GM19452 (cell line): ENCODE measurements at regions not wholly inside any gene's neighbourhood (a gene's known extent, or its start where the extent isn't known, plus 50 kb on each side); places are given as distances from the start of the nearest gene placed in this dataset.
"Not testable (repeated sequence)": the region's sequence is repeated elsewhere in the genome, so short reads cannot be mapped to it uniquely, and the experiment has no call there.

Experiments
- ATAC-seq: cut with Tn5 transposase; IDR thresholded peaks from one replicate; pipeline ENCODE4 v1.9.1; 2021; ENCODE audit not compliant: unreplicated experiment

GRCh38 chrX:117510453-117510852 lies 606.2 kb downstream of the KLHL13 start:
- ATAC-seq, result no peak

- no peak for ATAC-seq
These were observed 608.6 kb downstream of the KLHL13 start for GRCh38 chrX:117508021-117508420.

GRCh38 chrX:117487421-117487820 lies 629.2 kb downstream of the KLHL13 start:
- no peak for ATAC-seq

- no peak for ATAC-seq
These were observed 632.7 kb downstream of the KLHL13 start for GRCh38 chrX:117483950-117484349.

GRCh38 chrX:117458243-117458968 lies 658.2 kb downstream of the KLHL13 start:
- no peak for ATAC-seq

- ATAC-seq, result no peak
These were observed 660.8 kb downstream of the KLHL13 start for GRCh38 chrX:117455787-117456186.

- ATAC-seq, result no peak
These were observed 687.1 kb downstream of the KLHL13 start for GRCh38 chrX:117429501-117429900.

GRCh38 chrX:117407449-117408150 lies 709.0 kb downstream of the KLHL13 start:
- no peak for ATAC-seq

GRCh38 chrX:117400839-117401238 lies 715.8 kb downstream of the KLHL13 start:
- no peak for ATAC-seq

GRCh38 chrX:117400005-117400404 lies 716.6 kb downstream of the KLHL13 start:
- ATAC-seq, result no peak

GRCh38 chrX:117397844-117398243 lies 718.8 kb downstream of the KLHL13 start:
- ATAC-seq, result no peak

- ATAC-seq, result not testable (repeated sequence)
These were observed 722.0 kb downstream of the KLHL13 start for GRCh38 chrX:117394506-117395070.

GRCh38 chrX:117392360-117392759 lies 724.2 kb downstream of the KLHL13 start:
- not testable (repeated sequence) for ATAC-seq

GRCh38 chrX:117376460-117376859 lies 740.1 kb downstream of the KLHL13 start:
- ATAC-seq, result no peak

GRCh38 chrX:117335209-117335608 lies 781.4 kb downstream of the KLHL13 start:
- ATAC-seq, result no peak

GRCh38 chrX:117327373-117327772 lies 789.2 kb downstream of the KLHL13 start:
- no peak for ATAC-seq

GRCh38 chrX:117325706-117326105 lies 790.9 kb downstream of the KLHL13 start:
- no peak for ATAC-seq

GRCh38 chrX:117305168-117305766 lies 811.3 kb downstream of the KLHL13 start:
- no peak for ATAC-seq

GRCh38 chrX:117301086-117301485 lies 815.5 kb downstream of the KLHL13 start:
- ATAC-seq, result no peak

- no peak for ATAC-seq
These were observed 824.9 kb downstream of the KLHL13 start for GRCh38 chrX:117291760-117292159.

GRCh38 chrX:117274965-117275364 lies 812.2 kb upstream of the CT83 start:
- no peak for ATAC-seq
